Mesodermal cell (in vitro differentiated cells): ENCODE measurements at regions not wholly inside any gene's neighbourhood (a gene's known extent, or its start where the extent isn't known, plus 50 kb on each side); places are given as distances from the start of the nearest gene placed in this dataset.
"Not testable (repeated sequence)": the region's sequence is repeated elsewhere in the genome, so short reads cannot be mapped to it uniquely, and the experiment has no call there.

Experiments used
- H3K27ac ChIP-seq: 2 replicates; pipeline ENCODE4 v1.7.0; 2013; ENCODE audit warnings: mild to moderate bottlenecking, low read depth, low read length, moderate library complexity; ENCODE audit not compliant: severe bottlenecking
- H3K36me3 ChIP-seq: 2 replicates; pipeline ENCODE4 v1.7.1; 2013; ENCODE audit warnings: mild to moderate bottlenecking, low read length, moderate library complexity; ENCODE audit not compliant: control insufficient read depth, insufficient read depth
- H3K4me1 ChIP-seq: one replicate; pipeline ENCODE4 v1.7.1; 2013; ENCODE audit warnings: mild to moderate bottlenecking, low read length; ENCODE audit not compliant: insufficient read depth, control insufficient read depth, poor library complexity, severe bottlenecking
- H3K4me3 ChIP-seq: 2 replicates; pipeline ENCODE4 v1.7.0; 2013; ENCODE audit warnings: low read length, control low read depth, mild to moderate bottlenecking; ENCODE audit not compliant: insufficient read depth, poor library complexity, severe bottlenecking; ENCODE audit errors: extremely low read depth
- H3K9me3 ChIP-seq: 2 replicates; pipeline ENCODE4 v1.7.1; 2013; ENCODE audit warnings: mild to moderate bottlenecking, low read length, moderate library complexity; ENCODE audit not compliant: control insufficient read depth
- WGBS, 2 experiments: methylation state at CpG; one replicate each; pipeline ENCODE4 v1.1.5; 2013; ENCODE audit warnings: missing lambda C conversion rate in 2 of 2; ENCODE audit not compliant: insufficient coverage in 2 of 2; 5-methylcytosine and 5-hydroxymethylcytosine counted together

GRCh38 chr10:28188526-28188925 lies 114.3 kb downstream of the MPP7 start:
- no CpG with 5 or more reads among the region's 3 CpGs for WGBS, 2 experiments
- Histone ChIP-seq H3K9me3 (no peaks in the 10 kb centered on the region), H3K36me3 (no peaks in the 10 kb centered on the region), H3K4me3 (no peak overlapping the region), H3K4me1 (no peaks in the 10 kb centered on the region), H3K27ac (no peak overlapping the region)

- H3K9me3 ChIP-seq: no peaks in the 10 kb centered on the region
- no peak overlapping the region for H3K4me3 ChIP-seq
- 91 to 96% methylated on average over 5 to 7 of the region's 10 CpGs for WGBS, 2 experiments
- no peak overlapping the region for H3K27ac ChIP-seq
- no peaks in the 10 kb centered on the region for H3K36me3 ChIP-seq
- H3K4me1 ChIP-seq: no peaks in the 10 kb centered on the region
These were observed 115.8 kb downstream of the MPP7 start for GRCh38 chr10:28186887-28187578.

- Histone ChIP-seq H3K27ac (no peak overlapping the region), H3K36me3 (no peaks in the 10 kb centered on the region), H3K9me3 (no peaks in the 10 kb centered on the region), H3K4me3 (no peak overlapping the region), H3K4me1 (no peaks in the 10 kb centered on the region)
- 100% methylated on average over 1 of the region's 4 CpGs; no CpG with 5 or more reads in 1 of the 2 experiments for WGBS, 2 experiments
These were observed 116.4 kb downstream of the MPP7 start for GRCh38 chr10:28186461-28186860.

- H3K27ac ChIP-seq: no peak overlapping the region
- no CpG with 5 or more reads among the region's 1 CpG for WGBS, 2 experiments
- no peak overlapping the region for H3K4me3 ChIP-seq
- H3K4me1 ChIP-seq: no peaks in the 10 kb centered on the region
- H3K36me3 ChIP-seq: no peaks in the 10 kb centered on the region
- H3K9me3 ChIP-seq: no peaks in the 10 kb centered on the region
These were observed 118.1 kb downstream of the MPP7 start for GRCh38 chr10:28184810-28185209.

- 60% methylated on average over 1 of the region's 7 CpGs; no CpG with 5 or more reads in 1 of the 2 experiments for WGBS, 2 experiments
- Histone ChIP-seq H3K36me3 (no peaks in the 10 kb centered on the region), H3K4me3 (no peak overlapping the region), H3K4me1 (no peaks in the 10 kb centered on the region), H3K9me3 (no peaks in the 10 kb centered on the region), H3K27ac (no peak overlapping the region)
These were observed 121.3 kb downstream of the MPP7 start for GRCh38 chr10:28181478-28182096.

- Histone ChIP-seq H3K4me3 (no peak overlapping the region), H3K9me3 (no peaks in the 10 kb centered on the region), H3K4me1 (no peaks in the 10 kb centered on the region), H3K27ac (no peak overlapping the region), H3K36me3 (no peaks in the 10 kb centered on the region)
- WGBS, 2 experiments: 20% methylated on average over 1 of the region's 4 CpGs; no CpG with 5 or more reads in 1 of the 2 experiments
These were observed 122.2 kb downstream of the MPP7 start for GRCh38 chr10:28180654-28181053.

GRCh38 chr10:28179743-28180099 lies 123.1 kb downstream of the MPP7 start:
- no peak overlapping the region for H3K4me3 ChIP-seq
- no peaks in the 10 kb centered on the region for H3K36me3 ChIP-seq
- H3K4me1 ChIP-seq: no peaks in the 10 kb centered on the region
- no peak overlapping the region for H3K27ac ChIP-seq
- H3K9me3 ChIP-seq: no peaks in the 10 kb centered on the region

GRCh38 chr10:28179006-28179742 lies 123.7 kb downstream of the MPP7 start:
- 39 to 50% methylated on average over 2 to 3 of the region's 4 CpGs for WGBS, 2 experiments
- Histone ChIP-seq H3K36me3 (no peaks in the 10 kb centered on the region), H3K9me3 (no peaks in the 10 kb centered on the region), H3K27ac (no peak overlapping the region), H3K4me1 (no peaks in the 10 kb centered on the region), H3K4me3 (no peak overlapping the region)

- H3K9me3 ChIP-seq: no peaks in the 10 kb centered on the region
- 89 to 90% methylated on average over 3 of the region's 4 CpGs for WGBS, 2 experiments
- no peak overlapping the region for H3K27ac ChIP-seq
- no peaks in the 10 kb centered on the region for H3K4me1 ChIP-seq
- H3K36me3 ChIP-seq: no peaks in the 10 kb centered on the region
- no peak overlapping the region for H3K4me3 ChIP-seq
These were observed 124.8 kb downstream of the MPP7 start for GRCh38 chr10:28177944-28178637.

GRCh38 chr10:28176498-28176897 lies 126.4 kb downstream of the MPP7 start:
- not testable (repeated sequence) for H3K27ac ChIP-seq, H3K9me3 ChIP-seq, H3K4me3 ChIP-seq

More at GRCh38 chr10:28176498-28176897, 126.4 kb downstream of the MPP7 start:
- not testable (repeated sequence) for H3K36me3 ChIP-seq, H3K4me1 ChIP-seq
- WGBS, 2 experiments: no CpG with 5 or more reads among the region's 4 CpGs
